OCI-LY3 (cell line): ENCODE measurements at regions not wholly inside any gene's neighbourhood (a gene's known extent, or its start where the extent isn't known, plus 50 kb on each side); places are given as distances from the start of the nearest gene placed in this dataset.

Experiments
- H2AFZ ChIP-seq: fragments of 200-600, 300-600 bp; shearing (Covaris generic); 2 replicates; pipeline ENCODE4 v1.6.0; 2014; ENCODE audit warnings: antibody characterized with exemption, low read depth, low read length
- H3K27ac ChIP-seq: fragments of 200-600, 300-600 bp; sonication (generic); 2 replicates; pipeline ENCODE4 v1.5.1; 2014; ENCODE audit warnings: mild to moderate bottlenecking, low read length, moderate library complexity, mixed read lengths
- H3K27me3 ChIP-seq: fragments of 200-600, 300-600 bp; sonication (generic); 2 replicates; pipeline ENCODE4 v1.6.1; 2014; ENCODE audit warnings: low read depth, low read length, mixed read lengths
- H3K36me3 ChIP-seq: fragments of 200-600, 300-600 bp; sonication (generic); replicated peaks from 2 replicates; pipeline ENCODE3; 2014; ENCODE audit warnings: low read depth, low read length, mixed read lengths
- H3K4me1 ChIP-seq: fragments of 300-600, 200-600 bp; sonication (generic); 2 replicates; pipeline ENCODE4 v1.6.1; 2014; ENCODE audit warnings: low read length, mixed read lengths
- H3K4me2 ChIP-seq: fragments of 200-600, 300-600 bp; sonication (generic); 2 replicates; pipeline ENCODE4 v1.6.1; 2014; ENCODE audit warnings: low read length, mixed read lengths
- H3K4me3 ChIP-seq: fragments of 300-600, 200-600 bp; sonication (generic); 2 replicates; pipeline ENCODE4 v1.5.1; 2014; ENCODE audit warnings: antibody characterized with exemption, mild to moderate bottlenecking, low read length, moderate library complexity
- H3K79me2 ChIP-seq: fragments of 300-600, 200-600 bp; shearing (Covaris generic); 2 replicates; pipeline ENCODE4 v1.6.1; 2014; ENCODE audit warnings: mild to moderate bottlenecking, low read length, mixed read lengths
- H3K9ac ChIP-seq: fragments of 300-600, 200-600 bp; shearing (Covaris generic); 2 replicates; pipeline ENCODE4 v1.6.0; 2014; ENCODE audit warnings: mild to moderate bottlenecking, low read length, moderate library complexity
- H3K9me3 ChIP-seq: fragments of 200-600, 300-600 bp; shearing (Covaris generic); 2 replicates; pipeline ENCODE4 v1.6.1; 2014; ENCODE audit warnings: low read length, mixed read lengths; ENCODE audit not compliant: insufficient read depth
- H4K20me1 ChIP-seq: fragments of 200-600, 300-600 bp; sonication (generic); 2 replicates; pipeline ENCODE4 v1.6.1; 2016; ENCODE audit warnings: low read length, mixed read lengths; ENCODE audit not compliant: insufficient read depth
- CTCF ChIP-seq: fragments of 200-600, 300-600 bp; sonication (generic); IDR thresholded peaks from 2 replicates; pipeline ENCODE4 v1.5.1; 2014; ENCODE audit warnings: antibody characterized with exemption, low read length, low read depth
- EZH2phosphoT487 ChIP-seq: fragments of 200-600 bp; shearing (Covaris generic); IDR thresholded peaks from 2 replicates; pipeline ENCODE4 v1.6.1; 2018; ENCODE audit warnings: antibody characterized with exemption, mixed run types, low read depth

GRCh38 chr7:113794573-113794972 lies 124.2 kb downstream of the PPP1R3A start:
- Histone ChIP-seq H3K4me3 (no peak overlapping the region), H3K9me3 (no peaks in the 10 kb centered on the region), H2AFZ (no peak overlapping the region), H3K4me2 (no peak overlapping the region), H3K9ac (no peak overlapping the region), H3K27me3 (no peaks in the 10 kb centered on the region), H3K4me1 (peaks cover under 1% of the 10 kb centered on the region; the same call in 1 of the 2 replicates), H3K27ac (no peak overlapping the region), H3K36me3 (no peaks in the 10 kb centered on the region), H4K20me1 (no peaks in the 10 kb centered on the region), H3K79me2 (no peaks in the 10 kb centered on the region)
- TF ChIP-seq CTCF (no peak), EZH2phosphoT487 (no peak)

GRCh38 chr7:113793171-113793570 lies 125.6 kb downstream of the PPP1R3A start:
- H4K20me1 ChIP-seq = no peaks in the 10 kb centered on the region
- no peaks in the 10 kb centered on the region for H3K27me3 ChIP-seq
- H3K79me2 ChIP-seq = no peaks in the 10 kb centered on the region
- no peak overlapping the region for H3K4me3 ChIP-seq
- H3K4me2 ChIP-seq = no peak overlapping the region
- H3K36me3 ChIP-seq = no peaks in the 10 kb centered on the region
- no peaks in the 10 kb centered on the region for H3K9me3 ChIP-seq
- H3K27ac ChIP-seq = no peak overlapping the region
- no peaks in the 10 kb centered on the region for H3K4me1 ChIP-seq
- TF ChIP-seq CTCF (no peak), EZH2phosphoT487 (no peak)
- H2AFZ ChIP-seq = no peak overlapping the region
- H3K9ac ChIP-seq = no peak overlapping the region

DNA sequence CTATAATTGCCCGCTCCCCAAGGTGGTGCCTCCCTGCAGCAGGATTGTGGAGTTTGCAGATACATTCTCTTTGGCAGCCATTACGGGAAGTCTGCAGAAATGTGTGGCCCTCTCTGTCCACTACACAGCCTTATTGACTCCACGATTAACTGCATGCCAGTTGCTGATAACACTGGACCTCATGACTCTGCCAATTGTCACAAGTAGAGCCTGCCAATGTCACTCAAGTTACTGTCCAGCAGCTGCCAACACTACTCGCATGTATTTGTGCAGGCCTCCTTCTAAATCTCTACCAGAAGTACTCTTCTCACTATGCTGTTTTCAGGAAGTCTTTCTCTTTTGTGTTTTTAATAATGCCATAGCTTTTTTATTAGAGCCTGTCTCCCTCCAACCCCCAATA lies 128.8 kb downstream of the PPP1R3A start:
- TF ChIP-seq EZH2phosphoT487 (no peak), CTCF (no peak)
- no peak overlapping the region for H3K27ac ChIP-seq
- no peaks in the 10 kb centered on the region for H3K9me3 ChIP-seq
- H3K9ac ChIP-seq = no peak overlapping the region
- no peak overlapping the region for H2AFZ ChIP-seq
- H4K20me1 ChIP-seq = no peaks in the 10 kb centered on the region
- H3K36me3 ChIP-seq = no peaks in the 10 kb centered on the region
- H3K4me1 ChIP-seq = no peaks in the 10 kb centered on the region
- no peak overlapping the region for H3K4me2 ChIP-seq
- H3K4me3 ChIP-seq = no peak overlapping the region
- no peaks in the 10 kb centered on the region for H3K79me2 ChIP-seq
- no peaks in the 10 kb centered on the region for H3K27me3 ChIP-seq

DNA sequence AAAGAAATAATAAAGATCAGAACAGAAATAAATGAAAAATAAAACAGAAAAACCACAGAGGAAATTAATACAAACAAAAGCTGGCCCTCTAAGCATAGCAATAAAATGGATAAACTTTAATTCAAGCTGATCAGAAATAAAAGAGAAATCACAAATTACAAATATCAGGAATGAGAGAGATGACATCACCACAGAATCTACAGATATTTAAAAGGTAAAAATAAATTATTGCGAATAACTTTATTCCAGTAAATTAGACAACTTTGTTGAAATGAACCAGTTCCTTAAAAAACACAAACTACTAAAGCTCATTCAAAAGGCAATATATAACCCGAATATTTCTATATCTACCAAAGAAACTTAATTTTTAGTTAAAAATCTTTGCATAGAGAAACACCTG lies 131.7 kb downstream of the PPP1R3A start:
- no peaks in the 10 kb centered on the region for H4K20me1 ChIP-seq
- no peak overlapping the region for H3K4me3 ChIP-seq

More for the DNA sequence above, 131.7 kb downstream of the PPP1R3A start:
- H2AFZ ChIP-seq = no peak overlapping the region
- H3K27ac ChIP-seq = no peak overlapping the region
- TF ChIP-seq EZH2phosphoT487 = no peak
- no peak for TF ChIP-seq CTCF
- no peak overlapping the region for H3K9ac ChIP-seq
- H3K79me2 ChIP-seq = no peaks in the 10 kb centered on the region
- no peaks in the 10 kb centered on the region for H3K36me3 ChIP-seq
- H3K4me1 ChIP-seq = peaks cover 6% of the 10 kb centered on the region
- no peaks in the 10 kb centered on the region for H3K9me3 ChIP-seq
- H3K27me3 ChIP-seq = no peaks in the 10 kb centered on the region
- no peak overlapping the region for H3K4me2 ChIP-seq
